ENCODE measurements at regions not wholly inside any gene's neighbourhood (a gene's known extent, or its start where the extent isn't known, plus 50 kb on each side); places are given as distances from the start of the nearest gene placed in this dataset.
"Not testable (repeated sequence)": the region's sequence is repeated elsewhere in the genome, so short reads cannot be mapped to it uniquely, and the experiment has no call there.

DNA sequence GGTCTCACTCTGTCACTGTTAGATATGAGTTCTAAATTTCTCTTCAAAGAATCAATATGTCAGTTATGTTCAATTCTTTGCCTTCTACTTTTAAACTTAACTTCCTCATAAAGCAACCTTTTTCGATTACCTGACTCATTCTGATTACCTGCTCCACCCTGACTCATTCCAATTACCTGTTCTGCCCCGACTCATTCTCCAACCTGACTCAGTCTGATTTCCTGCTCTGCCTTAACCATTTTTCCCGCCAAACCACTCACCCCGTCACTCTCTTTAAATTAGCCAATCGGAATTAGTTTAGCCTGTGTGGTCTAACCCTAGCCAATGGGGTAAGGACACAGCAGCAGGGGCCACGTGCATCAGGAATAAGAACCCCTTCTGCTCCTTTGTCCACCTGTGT, 67.4 kb upstream of the RASSF8 start:
- TF ChIP-seq POLR2A (IDR thresholded peaks at IDR 0.05; ENCODE audit: low read length); GATA1 (IDR thresholded peaks at IDR 0.05; ENCODE audit: low read depth, low read length): not testable (repeated sequence)

Measured in erythroblast (primary cell).